ENCODE measurements at regions not wholly inside any gene's neighbourhood (a gene's known extent, or its start where the extent isn't known, plus 50 kb on each side); places are given as distances from the start of the nearest gene placed in this dataset.

GRCh38 chr11:96899971-96900370, 510.2 kb downstream of the JRKL start:
- TF ChIP-seq HDAC2 (IDR thresholded peaks at IDR 0.05) = no peak
- TF ChIP-seq NBN (IDR thresholded peaks at IDR 0.05) = no peak
- TF ChIP-seq CHD2 (IDR thresholded peaks at IDR 0.05; ENCODE audit: borderline replicate concordance, low read depth, low read length) = no peak
- TF ChIP-seq GABPA (IDR thresholded peaks at IDR 0.05; ENCODE audit: low read depth) = no peak
- TF ChIP-seq IRF5 (IDR thresholded peaks at IDR 0.05; ENCODE audit: borderline replicate concordance) = no peak
- TF ChIP-seq BCLAF1 (IDR thresholded peaks at IDR 0.05) = no peak
- no peak for TF ChIP-seq PAX8 (IDR thresholded peaks at IDR 0.05)
- no peak for TF ChIP-seq POLR2AphosphoS2 (IDR thresholded peaks at IDR 0.05; ENCODE audit: low read depth, low read length)
- no peak for TF ChIP-seq CEBPB (IDR thresholded peaks at IDR 0.05; ENCODE audit: borderline replicate concordance in 1 of 2, low read depth in 2 of 2, low read length in 2 of 2)
- TF ChIP-seq RUNX3 (IDR thresholded peaks at IDR 0.05; ENCODE audit: low read length) = no peak
- in situ Hi-C loops (cut with MboI) = no loop called here
- Histone ChIP-seq H3K27me3 (replicated peaks in 1 of 2; ENCODE audit: control insufficient read depth in 2 of 2, insufficient read depth in 2 of 2, low read length in 1 of 2) (no peaks in the 10 kb centered on the region), H3K9ac (ENCODE audit: control insufficient read depth, insufficient read depth, low read length) (no peak overlapping the region), H3K4me3 (no peak overlapping the region), H3K79me2 (ENCODE audit: control insufficient read depth, insufficient read depth, low read length) (no peaks in the 10 kb centered on the region), H3K4me1 (ENCODE audit: control insufficient read depth, insufficient read depth, low read length) (no peaks in the 10 kb centered on the region), H3K27ac (ENCODE audit: control insufficient read depth, insufficient read depth) (no peak overlapping the region), H3K36me3 (ENCODE audit: control insufficient read depth in 2 of 2, insufficient read depth in 2 of 2, low read length in 1 of 2) (no peaks in the 10 kb centered on the region), H4K20me1 (ENCODE audit: control insufficient read depth, insufficient read depth) (no peaks in the 10 kb centered on the region), H2AFZ (ENCODE audit: control insufficient read depth, low read depth, low read length) (no peak overlapping the region), H3K4me2 (ENCODE audit: control insufficient read depth, insufficient read depth) (no peak overlapping the region), H3K9me3 (replicated peaks; ENCODE audit: control insufficient read depth, insufficient read depth, low read length) (no peaks in the 10 kb centered on the region)
- ChIA-PET RAD21 (ENCODE audit: unreplicated experiment) (no interaction called here), SMC1A (ENCODE audit: uncharacterized antibody, unreplicated experiment) (no interaction called here), POLR2A (no interaction called here), CTCF (no interaction called here)
- BruUV-seq (replicated peaks) = no TSS peak
- ATAC-seq = no peak
- FAIRE-seq = no peak
- DNase-seq (ENCODE audit: low read depth, low spot score) = no peak
- WGBS (ENCODE audit: insufficient coverage, insufficient replicate concordance, low lambda C conversion rate, missing lambda C conversion rate) = 16% methylated on average over 5 of the region's 5 CpGs
- intact Hi-C loops (cut with micrococcal nuclease; ENCODE audit: unreplicated experiment) = no loop called here

Data from GM12878 (cell line).